ENCODE measurements at regions not wholly inside any gene's neighbourhood (a gene's known extent, or its start where the extent isn't known, plus 50 kb on each side); places are given as distances from the start of the nearest gene placed in this dataset.
"Not testable (repeated sequence)": the region's sequence is repeated elsewhere in the genome, so short reads cannot be mapped to it uniquely, and the experiment has no call there.

DNA sequence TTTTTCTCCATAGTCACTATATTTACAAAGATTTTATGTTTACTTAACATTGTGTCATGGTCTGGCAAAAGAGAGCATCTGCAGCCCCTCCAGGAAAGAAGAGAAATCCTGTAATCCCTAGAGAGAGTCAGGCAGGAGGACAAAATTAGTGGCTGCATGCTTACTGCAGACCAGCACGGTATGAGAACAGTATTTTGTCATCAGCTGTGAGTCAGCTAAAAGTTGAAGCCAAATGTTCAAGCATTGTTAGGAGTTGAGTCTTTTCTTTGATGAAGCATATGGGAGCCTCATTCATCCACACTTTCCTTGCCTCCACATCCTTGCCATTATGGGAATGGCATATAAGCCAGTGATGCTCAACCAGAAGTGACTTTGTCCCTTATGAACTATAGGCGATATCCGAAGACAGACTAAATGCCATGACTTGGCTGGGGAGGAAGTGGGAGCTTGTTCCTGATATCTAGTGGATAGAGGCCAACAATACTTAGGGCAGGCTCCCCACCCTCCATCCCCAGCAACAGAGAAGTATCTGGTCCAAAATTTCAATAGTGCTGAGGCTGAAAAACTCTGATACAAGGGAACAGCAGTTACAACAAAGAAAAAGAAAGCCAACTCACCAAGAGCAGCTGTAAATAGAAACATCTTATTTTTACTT is 112.0 kb upstream of the OR5AK2 start:
- peak; percentile 58 for DNase-seq (ENCODE audit: low spot score)

GRCh38 chr11:56855217-56855616 is 106.7 kb upstream of the OR9G4 start:
- no peak for DNase-seq (ENCODE audit: low spot score)

DNA sequence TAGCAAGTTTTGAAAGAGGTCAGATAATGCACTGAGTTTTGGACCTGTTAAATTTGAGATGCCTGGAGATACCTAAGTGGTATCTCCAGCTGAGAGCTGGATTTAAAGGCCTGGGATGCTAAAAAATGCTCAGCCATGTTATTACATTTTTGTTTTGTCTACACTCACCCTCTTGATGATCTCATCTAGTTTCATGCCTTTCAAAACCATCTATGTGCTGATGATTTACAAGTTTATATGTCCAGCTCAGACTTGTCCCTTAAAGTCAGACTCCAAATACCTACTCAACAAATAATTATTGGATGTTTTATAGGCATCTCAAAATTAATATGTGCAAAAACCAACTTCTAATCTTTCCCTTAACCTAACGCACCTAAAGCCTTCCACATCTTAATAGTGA is 103.6 kb upstream of the OR9G4 start:
- DNase-seq (ENCODE audit: low spot score) = no peak

GRCh38 chr11:56849852-56850251 is 101.4 kb upstream of the OR9G4 start:
- no peak for DNase-seq (ENCODE audit: low spot score)

GRCh38 chr11:56849250-56849649 is 100.8 kb upstream of the OR9G4 start:
- DNase-seq (ENCODE audit: low spot score) = no peak

DNA sequence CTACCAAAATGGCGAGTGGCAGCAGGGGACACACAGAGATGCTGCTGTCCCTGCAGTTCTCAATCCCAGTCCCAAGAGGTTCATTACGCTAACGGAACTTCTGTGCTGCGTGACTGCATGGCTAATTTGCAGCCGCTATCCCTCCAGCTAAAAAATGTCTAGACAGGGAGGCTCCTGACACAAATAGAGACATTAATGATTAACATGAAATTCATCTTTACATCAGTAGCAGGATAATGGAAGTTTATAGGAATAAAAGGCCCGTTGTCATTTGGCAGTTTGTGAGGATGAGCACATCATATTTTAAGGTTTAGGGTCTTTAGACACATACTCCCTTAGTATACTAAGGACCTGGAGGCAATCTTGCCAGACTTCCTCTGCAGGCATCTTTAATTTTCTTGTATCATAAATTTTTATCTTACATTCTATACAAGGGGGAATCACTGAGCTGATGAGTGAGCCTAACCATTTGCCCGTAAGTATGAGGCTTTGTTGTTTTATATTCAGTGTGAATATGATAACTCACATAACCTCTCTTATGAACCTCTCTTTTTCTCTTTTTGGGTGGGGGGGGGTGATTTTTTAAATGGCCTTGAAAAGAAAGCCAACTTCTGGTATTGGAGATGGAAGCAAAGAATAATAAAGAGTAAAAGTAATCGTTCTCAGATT is 99.8 kb upstream of the OR9G4 start:
- no peak for DNase-seq (ENCODE audit: low spot score)

DNA sequence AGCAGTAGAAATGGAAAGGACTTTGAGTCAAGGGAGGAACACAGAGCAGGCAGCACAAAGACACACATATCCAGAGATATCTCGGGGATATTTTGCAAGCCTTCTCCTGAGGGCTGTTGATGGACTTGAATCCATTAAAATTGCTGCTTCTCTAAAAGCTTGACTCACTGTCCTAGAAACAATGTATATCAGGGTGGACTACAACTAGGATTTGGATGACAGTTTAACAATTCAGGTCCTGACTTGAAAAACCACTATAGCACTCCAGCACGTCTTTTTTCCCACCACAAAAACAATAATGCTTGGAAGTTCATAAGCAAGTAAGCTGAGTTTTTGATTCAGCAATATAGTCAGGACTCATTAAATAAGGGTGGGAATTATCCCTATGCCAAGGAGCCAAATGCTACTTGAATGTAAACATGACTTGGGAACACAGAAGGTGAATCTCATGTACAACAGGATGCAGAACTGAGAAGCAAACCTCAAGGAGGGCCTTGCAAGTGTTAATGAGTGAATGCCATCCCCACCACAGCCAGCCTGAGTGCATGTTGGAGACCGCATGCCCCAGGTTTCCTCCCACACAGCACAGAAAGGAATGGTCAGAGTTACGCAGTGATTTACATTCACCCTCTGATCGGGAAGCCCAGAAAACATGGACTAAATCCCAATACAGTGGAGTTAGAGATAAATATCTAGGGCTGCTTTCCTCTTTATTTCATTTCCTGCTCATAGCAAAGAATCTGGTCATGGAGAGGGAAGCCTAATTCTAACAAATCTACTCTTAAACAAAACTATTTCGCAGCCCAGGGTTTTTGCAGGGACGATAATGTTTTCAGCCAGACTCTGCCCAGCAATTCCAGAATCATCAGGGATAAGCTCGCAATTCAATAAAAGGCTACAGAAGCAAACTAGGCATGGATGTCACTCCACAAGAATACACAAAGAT is 98.4 kb upstream of the OR9G4 start:
- DNase-seq (ENCODE audit: low spot score) = no peak

GRCh38 chr11:56845121-56845732 is 96.7 kb upstream of the OR9G4 start:
- DNase-seq (ENCODE audit: low spot score) = no peak

- no peak for DNase-seq (ENCODE audit: low spot score)
Measured at GRCh38 chr11:56843816-56844215, 95.3 kb upstream of the OR9G4 start.

GRCh38 chr11:56842814-56843794 is 94.6 kb upstream of the OR9G4 start:
- DNase-seq (ENCODE audit: low spot score) = no peak

- peak; percentile 71 for DNase-seq (ENCODE audit: low spot score)
Measured at GRCh38 chr11:56841210-56841810, 92.8 kb upstream of the OR9G4 start.

DNA sequence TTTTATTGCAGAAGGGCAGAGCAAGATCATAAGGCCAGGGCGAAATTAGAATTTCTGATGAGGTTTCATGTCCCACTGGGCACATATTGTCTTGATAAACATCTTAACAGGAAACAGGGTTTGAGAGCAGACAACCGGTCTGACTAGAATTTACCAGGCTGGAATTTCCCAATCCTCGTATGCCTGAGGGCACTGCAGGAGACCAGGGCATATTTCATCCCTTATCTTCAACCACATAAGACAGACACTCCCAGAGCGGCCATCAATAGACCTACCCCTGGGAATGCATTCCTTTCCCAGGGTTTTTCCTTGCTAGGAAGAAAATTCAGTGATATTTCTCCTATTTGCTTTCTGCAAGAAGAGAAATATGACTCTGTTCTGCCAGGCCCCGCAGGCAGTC is 78.9 kb upstream of the OR9G4 start:
- DNase-seq (ENCODE audit: low spot score) = not testable (repeated sequence)

- DNase-seq (ENCODE audit: low spot score) = no peak
Measured at GRCh38 chr11:56819916-56820315, 71.4 kb upstream of the OR9G4 start.

- no peak for DNase-seq (ENCODE audit: low spot score)
Measured at GRCh38 chr11:56817661-56818060, 69.2 kb upstream of the OR9G4 start.

GRCh38 chr11:56816259-56816658 is 67.8 kb upstream of the OR9G4 start:
- no peak for DNase-seq (ENCODE audit: low spot score)

- no peak for DNase-seq (ENCODE audit: low spot score)
Measured at GRCh38 chr11:56808326-56808725, 59.8 kb upstream of the OR9G4 start.

DNA sequence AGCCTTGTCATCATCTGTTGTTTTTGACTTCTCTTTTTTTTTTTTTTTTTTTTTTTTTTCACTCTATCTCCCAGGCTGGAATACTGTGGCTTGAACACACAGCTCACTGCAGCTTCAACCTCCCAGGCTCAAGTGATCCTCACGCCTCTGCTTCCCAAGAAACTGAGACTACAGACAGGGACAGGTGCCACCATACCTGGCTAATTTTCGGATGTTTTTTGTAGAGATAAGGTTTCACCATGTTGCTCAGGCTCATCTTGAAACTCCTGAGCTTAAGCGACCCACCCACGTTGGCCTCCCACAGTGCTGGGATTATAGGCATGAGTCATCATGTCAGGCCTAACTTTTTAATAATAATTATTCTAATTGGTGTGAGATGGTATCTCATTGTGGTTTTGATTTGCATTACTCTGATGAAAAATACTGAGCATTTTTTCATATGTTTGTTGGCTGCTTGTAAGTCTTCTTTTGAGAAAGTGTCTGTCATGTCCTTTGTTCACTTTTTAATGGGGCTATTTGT is 51.3 kb upstream of the OR9G4 start:
- no peak for DNase-seq (ENCODE audit: low spot score)

All from RKO (cell line).